Uterus (tissue), 3 donors: ENCODE measurements at regions not wholly inside any gene's neighbourhood (a gene's known extent, or its start where the extent isn't known, plus 50 kb on each side); places are given as distances from the start of the nearest gene placed in this dataset.

Source experiments
- DNase-seq, 2 donors: peaks; one replicate each; pipeline ENCODE4 v3.0.0-alpha.2; 2019 to 2020
- H3K27ac ChIP-seq, 2 donors: fragments of 200-600 bp; sonication (generic); 1 replicate in 1 of 2; 2 replicates in 1 of 2; pipeline ENCODE4 v1.5.1; 2016 to 2018
- H3K27me3 ChIP-seq, 2 donors: fragments of 200-600 bp; sonication (generic); one replicate each; pipeline ENCODE4 v1.5.1; 2018 to 2019; ENCODE audit warnings: control low read depth in 1 of 2
- H3K36me3 ChIP-seq, 2 donors: fragments of 200-600 bp; sonication (generic); one replicate each; pipeline ENCODE4 v1.5.1; 2019; ENCODE audit warnings: control low read depth in 1 of 2
- H3K4me1 ChIP-seq, 2 donors: fragments of 200-600 bp; sonication (generic); one replicate each; pipeline ENCODE4 v1.5.1; 2018 to 2019; ENCODE audit warnings: control low read depth in 1 of 2
- H3K4me3 ChIP-seq, 2 donors: fragments of 200-600 bp; sonication (generic); 1 replicate in 1 of 2; 2 replicates in 1 of 2; pipeline ENCODE4 v1.5.1; 2018 to 2019; ENCODE audit warnings: mild to moderate bottlenecking in 1 of 2
- H3K9me3 ChIP-seq, 2 donors: fragments of 200-600 bp; sonication (generic); one replicate each; pipeline ENCODE4 v1.5.1; 2019; ENCODE audit warnings: control low read depth in 1 of 2
- CTCF ChIP-seq, 4 experiments: fragments of 200-600 bp in 2 of 4; fragments of 450-650 bp in 2 of 4; sonication (generic) in 2 of 4; IDR thresholded peaks; one replicate each; pipeline ENCODE4 v1.5.1; 2016 to 2019; ENCODE audit warnings: antibody characterized with exemption in 4 of 4, mild to moderate bottlenecking in 2 of 4, moderate library complexity in 1 of 4
- POLR2A ChIP-seq, 2 donors: fragments of 450-650 bp; IDR thresholded peaks; one replicate each; pipeline ENCODE4 v1.6.1; 2016; ENCODE audit warnings: antibody characterized with exemption in 2 of 2, mild to moderate bottlenecking in 1 of 2, moderate library complexity in 1 of 2
- intact Hi-C: fragments of 100-400 bp; cut with DNase I; formaldehyde crosslinking; loops from one replicate; pipeline ENCODE4 v1.15.1; 2023; ENCODE audit warnings: low total_unique reads
- donor health status: DM: yes; HTN: yes; CAD: no.

- intact Hi-C loops: no loop called here
These were observed 426.5 kb downstream of the MED13L start for GRCh38 chr12:115850957-115851356.

GRCh38 chr12:115849262-115849943, 428.1 kb downstream of the MED13L start:
- TF ChIP-seq CTCF (IDR thresholded peaks at IDR 0.05) (no peak), POLR2A (IDR thresholded peaks at IDR 0.05) (no peak)

More at GRCh38 chr12:115850957-115851356, 426.5 kb downstream of the MED13L start:
- H3K36me3 ChIP-seq: no peaks in the 10 kb centered on the region
- no peak for DNase-seq
- H3K27ac ChIP-seq: no peak overlapping the region
- no peaks in the 10 kb centered on the region for H3K4me1 ChIP-seq
- no peaks in the 10 kb centered on the region for H3K27me3 ChIP-seq
- TF ChIP-seq POLR2A (IDR thresholded peaks at IDR 0.05): no peak
- no peak for TF ChIP-seq CTCF (IDR thresholded peaks at IDR 0.05)
- no peak overlapping the region for H3K4me3 ChIP-seq
- H3K9me3 ChIP-seq: no peaks in the 10 kb centered on the region

GRCh38 chr12:115847398-115847797, 430.1 kb downstream of the MED13L start:
- no peaks in the 10 kb centered on the region for H3K27me3 ChIP-seq
- TF ChIP-seq CTCF (IDR thresholded peaks at IDR 0.05) (no peak), POLR2A (IDR thresholded peaks at IDR 0.05) (no peak)
- no peaks in the 10 kb centered on the region for H3K36me3 ChIP-seq
- intact Hi-C loops: no loop called here
- H3K27ac ChIP-seq: no peak overlapping the region
- no peak for DNase-seq
- H3K4me3 ChIP-seq: no peak overlapping the region
- H3K9me3 ChIP-seq: no peaks in the 10 kb centered on the region
- no peaks in the 10 kb centered on the region for H3K4me1 ChIP-seq

More at GRCh38 chr12:115849262-115849943, 428.1 kb downstream of the MED13L start:
- Histone ChIP-seq H3K27me3 (no peaks in the 10 kb centered on the region), H3K27ac (no peak overlapping the region), H3K9me3 (no peaks in the 10 kb centered on the region), H3K36me3 (no peaks in the 10 kb centered on the region), H3K4me3 (no peak overlapping the region), H3K4me1 (no peaks in the 10 kb centered on the region)
- intact Hi-C loops: no loop called here
- no peak for DNase-seq

- H3K27me3 ChIP-seq: no peaks in the 10 kb centered on the region
- no peaks in the 10 kb centered on the region for H3K4me1 ChIP-seq
- H3K9me3 ChIP-seq: no peaks in the 10 kb centered on the region
- intact Hi-C loops: no loop called here
- no peaks in the 10 kb centered on the region for H3K36me3 ChIP-seq
- no peak for DNase-seq
- no peak overlapping the region for H3K27ac ChIP-seq
- TF ChIP-seq CTCF (IDR thresholded peaks at IDR 0.05) (no peak), POLR2A (IDR thresholded peaks at IDR 0.05) (no peak)
- no peak overlapping the region for H3K4me3 ChIP-seq
These were observed 431.0 kb downstream of the MED13L start for GRCh38 chr12:115846516-115846915.

- H3K27ac ChIP-seq: no peak overlapping the region
- DNase-seq: no peak
- no peaks in the 10 kb centered on the region for H3K36me3 ChIP-seq
- H3K27me3 ChIP-seq: no peaks in the 10 kb centered on the region
- TF ChIP-seq POLR2A (IDR thresholded peaks at IDR 0.05) (no peak), CTCF (IDR thresholded peaks at IDR 0.05) (no peak)
- intact Hi-C loops: no loop called here
- no peaks in the 10 kb centered on the region for H3K4me1 ChIP-seq
- H3K4me3 ChIP-seq: no peak overlapping the region
- H3K9me3 ChIP-seq: no peaks in the 10 kb centered on the region
These were observed 437.3 kb downstream of the MED13L start for GRCh38 chr12:115840159-115840558.
